ENCODE measurements at regions not wholly inside any gene's neighbourhood (a gene's known extent, or its start where the extent isn't known, plus 50 kb on each side); places are given as distances from the start of the nearest gene placed in this dataset.

DNA sequence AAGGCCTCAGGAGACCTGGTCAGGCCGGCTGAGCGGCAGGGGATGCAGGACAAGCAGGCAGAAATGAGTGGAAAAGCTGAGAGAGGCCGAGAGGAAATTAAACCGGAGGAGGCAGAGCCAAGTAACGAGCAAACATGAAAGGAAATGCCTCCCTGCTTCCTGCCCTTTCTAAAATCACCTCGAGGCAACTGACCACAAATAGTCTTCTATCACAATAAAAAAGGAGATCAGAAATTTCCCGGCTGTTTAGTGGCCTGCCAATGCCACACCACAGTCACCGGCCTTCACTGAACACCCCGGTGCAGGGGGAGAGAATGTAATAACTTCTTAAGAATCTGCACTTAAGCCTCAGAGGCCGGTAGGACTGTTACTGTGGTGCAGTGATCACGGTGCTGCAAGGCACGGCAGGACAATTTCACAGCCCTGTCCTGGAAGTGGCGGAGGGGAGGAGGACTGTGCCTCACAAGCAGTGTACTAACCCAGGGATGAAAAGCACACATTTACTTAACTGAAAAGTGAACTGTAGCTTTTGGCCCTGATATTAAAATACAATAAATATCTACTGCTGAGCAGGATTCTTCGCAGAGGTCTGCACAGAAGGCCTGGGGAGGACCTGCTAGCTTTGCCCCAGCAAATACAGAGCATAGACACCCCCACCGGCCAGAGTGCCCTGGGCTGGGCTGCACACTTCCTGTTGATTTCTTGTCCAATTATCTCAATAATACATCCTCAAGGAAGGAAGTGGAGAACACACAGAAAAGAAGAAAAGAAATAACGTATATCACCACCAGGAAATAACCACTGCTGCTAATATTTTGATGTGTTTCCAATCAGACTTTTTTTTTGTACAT, 183.5 kb upstream of the NSMCE3 start:
- TF ChIP-seq, protein P1, sequence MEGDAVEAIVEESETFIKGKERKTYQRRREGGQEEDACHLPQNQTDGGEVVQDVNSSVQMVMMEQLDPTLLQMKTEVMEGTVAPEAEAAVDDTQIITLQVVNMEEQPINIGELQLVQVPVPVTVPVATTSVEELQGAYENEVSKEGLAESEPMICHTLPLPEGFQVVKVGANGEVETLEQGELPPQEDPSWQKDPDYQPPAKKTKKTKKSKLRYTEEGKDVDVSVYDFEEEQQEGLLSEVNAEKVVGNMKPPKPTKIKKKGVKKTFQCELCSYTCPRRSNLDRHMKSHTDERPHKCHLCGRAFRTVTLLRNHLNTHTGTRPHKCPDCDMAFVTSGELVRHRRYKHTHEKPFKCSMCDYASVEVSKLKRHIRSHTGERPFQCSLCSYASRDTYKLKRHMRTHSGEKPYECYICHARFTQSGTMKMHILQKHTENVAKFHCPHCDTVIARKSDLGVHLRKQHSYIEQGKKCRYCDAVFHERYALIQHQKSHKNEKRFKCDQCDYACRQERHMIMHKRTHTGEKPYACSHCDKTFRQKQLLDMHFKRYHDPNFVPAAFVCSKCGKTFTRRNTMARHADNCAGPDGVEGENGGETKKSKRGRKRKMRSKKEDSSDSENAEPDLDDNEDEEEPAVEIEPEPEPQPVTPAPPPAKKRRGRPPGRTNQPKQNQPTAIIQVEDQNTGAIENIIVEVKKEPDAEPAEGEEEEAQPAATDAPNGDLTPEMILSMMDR (IDR thresholded peaks at IDR 0.05) = no peak
- no peak for TF ChIP-seq POLR2A (IDR thresholded peaks at IDR 0.05)
